Stimulated activated naive CD8-positive, alpha-beta T cell treated with anti-CD3 and anti-CD28 coated beads, Interleukin-15, amount 100 ng/mL, for 72 hours (primary cell): ENCODE measurements at regions not wholly inside any gene's neighbourhood (a gene's known extent, or its start where the extent isn't known, plus 50 kb on each side); places are given as distances from the start of the nearest gene placed in this dataset.

Experiments
- ATAC-seq: fragments of 150-1000 bp; cut with Tn5 transposase; 2 replicates; pipeline ENCODE4 v1.10.0; 2021; ENCODE audit warnings: mild to moderate bottlenecking, moderate library complexity
- DNase-seq, 2 donors: peaks; one replicate each; pipeline ENCODE4 v3.0.0; 2021 to 2022
- H3K27ac Mint-ChIP-seq, 2 donors: one replicate each; pipeline ENCODE4 v1.8.0; 2022; ENCODE audit warnings: mild to moderate bottlenecking in 2 of 2, mixed read lengths in 2 of 2, moderate library complexity in 2 of 2
- H3K27me3 Mint-ChIP-seq: one replicate; pipeline ENCODE4 v1.8.0; 2022; ENCODE audit warnings: mixed read lengths
- H3K4me1 Mint-ChIP-seq: one replicate; pipeline ENCODE4 v1.8.0; 2022; ENCODE audit warnings: mild to moderate bottlenecking, mixed read lengths
- H3K4me3 Mint-ChIP-seq, 2 donors: one replicate each; pipeline ENCODE4 v1.8.0; 2022; ENCODE audit warnings: mild to moderate bottlenecking in 2 of 2, mixed read lengths in 2 of 2, moderate library complexity in 1 of 2
- H3K9me3 Mint-ChIP-seq, 2 donors: one replicate each; pipeline ENCODE4 v1.8.0; 2022; ENCODE audit warnings: mixed read lengths in 2 of 2

GRCh38 chr5:38636626-38637025 lies 80.2 kb upstream of the LIFR start:
- no peak overlapping the region for H3K27ac Mint-ChIP-seq
- H3K4me3 Mint-ChIP-seq: no peak overlapping the region
- H3K9me3 Mint-ChIP-seq: peaks cover 16% of the 10 kb centered on the region in 2 donors
- peaks cover 14% of the 10 kb centered on the region for H3K27me3 Mint-ChIP-seq
- no peak for ATAC-seq
- H3K4me1 Mint-ChIP-seq: no peaks in the 10 kb centered on the region
- DNase-seq: no peak

- Mint-ChIP-seq H3K4me1 (no peaks in the 10 kb centered on the region), H3K27me3 (peaks cover 20% of the 10 kb centered on the region)
Measured at GRCh38 chr5:38638656-38639055, 82.2 kb upstream of the LIFR start.

GRCh38 chr5:38639377-38640358 lies 83.2 kb upstream of the LIFR start:
- no peak overlapping the region for H3K4me3 Mint-ChIP-seq
- H3K4me1 Mint-ChIP-seq: no peaks in the 10 kb centered on the region
- H3K9me3 Mint-ChIP-seq: peaks cover 0 to 10% of the 10 kb centered on the region in 2 donors
- no peak overlapping the region for H3K27ac Mint-ChIP-seq
- peaks cover 23% of the 10 kb centered on the region for H3K27me3 Mint-ChIP-seq
- DNase-seq (no peak), ATAC-seq (no peak)

More at GRCh38 chr5:38638656-38639055, 82.2 kb upstream of the LIFR start:
- no peaks in the 10 kb centered on the region for H3K9me3 Mint-ChIP-seq
- no peak for DNase-seq
- H3K4me3 Mint-ChIP-seq: no peak overlapping the region
- no peak for ATAC-seq
- no peak overlapping the region for H3K27ac Mint-ChIP-seq

- Mint-ChIP-seq H3K27me3 (peaks cover 23% of the 10 kb centered on the region), H3K9me3 (peaks cover 0 to 11% of the 10 kb centered on the region in 2 donors), H3K27ac (no peak overlapping the region), H3K4me1 (no peaks in the 10 kb centered on the region), H3K4me3 (no peak overlapping the region)
- no peak for ATAC-seq
- DNase-seq: no peak
Measured at GRCh38 chr5:38641003-38641402, 84.6 kb upstream of the LIFR start.

- no peak overlapping the region for H3K4me3 Mint-ChIP-seq
- no peak overlapping the region for H3K27ac Mint-ChIP-seq
- peaks cover 23% of the 10 kb centered on the region for H3K27me3 Mint-ChIP-seq
- H3K9me3 Mint-ChIP-seq: peaks cover 0 to 11% of the 10 kb centered on the region in 2 donors
- no peaks in the 10 kb centered on the region for H3K4me1 Mint-ChIP-seq
- ATAC-seq (no peak), DNase-seq (no peak)
Measured at GRCh38 chr5:38642189-38642911, 85.9 kb upstream of the LIFR start.

GRCh38 chr5:38643616-38644015 lies 87.2 kb upstream of the LIFR start:
- H3K9me3 Mint-ChIP-seq: peaks cover 0 to 11% of the 10 kb centered on the region in 2 donors
- peaks cover 23% of the 10 kb centered on the region for H3K27me3 Mint-ChIP-seq
- H3K4me3 Mint-ChIP-seq: no peak overlapping the region
- no peaks in the 10 kb centered on the region for H3K4me1 Mint-ChIP-seq
- DNase-seq (no peak), ATAC-seq (no peak)
- no peak overlapping the region for H3K27ac Mint-ChIP-seq

GRCh38 chr5:38645508-38645907 lies 89.1 kb upstream of the LIFR start:
- Mint-ChIP-seq H3K27me3 (peaks cover 42% of the 10 kb centered on the region), H3K4me1 (peaks cover 8% of the 10 kb centered on the region), H3K27ac (no peak overlapping the region), H3K9me3 (peaks cover 0 to 11% of the 10 kb centered on the region in 2 donors), H3K4me3 (no peak overlapping the region)
- no peak for ATAC-seq
- DNase-seq: no peak

GRCh38 chr5:38648703-38649291 lies 92.4 kb upstream of the LIFR start:
- H3K4me1 Mint-ChIP-seq: peaks cover 13% of the 10 kb centered on the region
- no peak overlapping the region for H3K4me3 Mint-ChIP-seq
- H3K27me3 Mint-ChIP-seq: peaks cover 57% of the 10 kb centered on the region
- no peak for ATAC-seq
- peak overlapping the region in 1 of 2 donors; percentile 23 for H3K27ac Mint-ChIP-seq
- DNase-seq: no peak
- peaks cover 0 to 10% of the 10 kb centered on the region in 2 donors for H3K9me3 Mint-ChIP-seq

- H3K4me3 Mint-ChIP-seq: peak overlapping the region; percentile 68 to 76
- H3K9me3 Mint-ChIP-seq: no peaks in the 10 kb centered on the region
- ATAC-seq: no peak
Measured at GRCh38 chr5:38650540-38650939, 94.1 kb upstream of the LIFR start.

GRCh38 chr5:38650946-38651345 lies 94.5 kb upstream of the LIFR start:
- Mint-ChIP-seq H3K4me3 (peak overlapping the region; percentile 68 to 76), H3K27ac (peak overlapping the region in 1 of 2 donors; percentile 83), H3K9me3 (no peaks in the 10 kb centered on the region), H3K4me1 (peaks cover 13% of the 10 kb centered on the region), H3K27me3 (peaks cover 57% of the 10 kb centered on the region)
- ATAC-seq (no peak), DNase-seq (no peak)

More at GRCh38 chr5:38650540-38650939, 94.1 kb upstream of the LIFR start:
- no peak for DNase-seq
- peaks cover 13% of the 10 kb centered on the region for H3K4me1 Mint-ChIP-seq
- H3K27me3 Mint-ChIP-seq: peaks cover 57% of the 10 kb centered on the region
- no peak overlapping the region for H3K27ac Mint-ChIP-seq

- H3K27ac Mint-ChIP-seq: no peak overlapping the region
- ATAC-seq: no peak
- no peak for DNase-seq
- peaks cover 57% of the 10 kb centered on the region for H3K27me3 Mint-ChIP-seq
- H3K9me3 Mint-ChIP-seq: no peaks in the 10 kb centered on the region
- H3K4me3 Mint-ChIP-seq: no peak overlapping the region
- H3K4me1 Mint-ChIP-seq: peaks cover 13% of the 10 kb centered on the region
Measured at GRCh38 chr5:38651806-38652205, 95.4 kb upstream of the LIFR start.

GRCh38 chr5:38653389-38653788 lies 96.9 kb upstream of the LIFR start:
- peaks cover 63% of the 10 kb centered on the region for H3K27me3 Mint-ChIP-seq
- no peak for DNase-seq
- H3K4me1 Mint-ChIP-seq: peaks cover 13% of the 10 kb centered on the region
- H3K27ac Mint-ChIP-seq: no peak overlapping the region
- ATAC-seq: no peak
- H3K9me3 Mint-ChIP-seq: no peaks in the 10 kb centered on the region
- no peak overlapping the region for H3K4me3 Mint-ChIP-seq

- Mint-ChIP-seq H3K9me3 (no peaks in the 10 kb centered on the region), H3K4me3 (no peak overlapping the region), H3K4me1 (peaks cover 3% of the 10 kb centered on the region), H3K27me3 (peaks cover 50% of the 10 kb centered on the region), H3K27ac (no peak overlapping the region)
- ATAC-seq (no peak), DNase-seq (no peak)
Measured at GRCh38 chr5:38655691-38656090, 99.2 kb upstream of the LIFR start.

GRCh38 chr5:38656568-38656967 lies 100.1 kb upstream of the LIFR start:
- DNase-seq (no peak), ATAC-seq (no peak)
- Mint-ChIP-seq H3K4me1 (no peaks in the 10 kb centered on the region), H3K27ac (no peak overlapping the region), H3K27me3 (peaks cover 49% of the 10 kb centered on the region), H3K4me3 (no peak overlapping the region), H3K9me3 (no peaks in the 10 kb centered on the region)

- ATAC-seq (no peak), DNase-seq (no peak)
- Mint-ChIP-seq H3K27ac (no peak overlapping the region), H3K4me3 (no peak overlapping the region), H3K27me3 (peaks cover 49% of the 10 kb centered on the region), H3K9me3 (no peaks in the 10 kb centered on the region), H3K4me1 (no peaks in the 10 kb centered on the region)
Measured at GRCh38 chr5:38657020-38657419, 100.6 kb upstream of the LIFR start.
